Activated T-cell treated with anti-CD3 and anti-CD28 coated beads, Interleukin-2, amount 50 U/mL, for 72 hours (primary cell): ENCODE measurements at regions not wholly inside any gene's neighbourhood (a gene's known extent, or its start where the extent isn't known, plus 50 kb on each side); places are given as distances from the start of the nearest gene placed in this dataset.
"Not testable (repeated sequence)": the region's sequence is repeated elsewhere in the genome, so short reads cannot be mapped to it uniquely, and the experiment has no call there.

ENCODE experiments used
- ATAC-seq, 2 donors: fragments of 150-1000 bp; cut with Tn5 transposase; replicated peaks in 1 of 2; 2 replicates each; pipeline ENCODE4 v1.10.0; 2021; ENCODE audit warnings: moderate library complexity in 2 of 2, mild to moderate bottlenecking in 1 of 2
- DNase-seq, 2 donors: peaks; one replicate each; pipeline ENCODE4 v3.0.0; 2021 to 2022; ENCODE audit warnings: mixed read lengths in 1 of 2
- H3K27ac Mint-ChIP-seq: one replicate; pipeline ENCODE4 v1.8.0; 2022; ENCODE audit warnings: mild to moderate bottlenecking, moderate library complexity, mixed read lengths
- H3K27me3 Mint-ChIP-seq: one replicate; pipeline ENCODE4 v1.8.0; 2022; ENCODE audit warnings: low read depth, mixed read lengths
- H3K36me3 Mint-ChIP-seq, 2 donors: one replicate each; pipeline ENCODE4 v1.8.0; 2022; ENCODE audit warnings: mixed read lengths in 2 of 2, mild to moderate bottlenecking in 1 of 2; ENCODE audit not compliant: insufficient read depth in 2 of 2
- H3K4me1 Mint-ChIP-seq: one replicate; pipeline ENCODE4 v1.8.0; 2022; ENCODE audit warnings: low read depth, mixed read lengths
- H3K4me3 Mint-ChIP-seq, 2 donors: one replicate each; pipeline ENCODE4 v1.8.0; 2022; ENCODE audit warnings: mild to moderate bottlenecking in 2 of 2, mixed read lengths in 2 of 2, moderate library complexity in 2 of 2
- H3K9me3 Mint-ChIP-seq, 2 donors: one replicate each; pipeline ENCODE4 v1.8.0; 2022; ENCODE audit warnings: mixed read lengths in 2 of 2

- H3K9me3 Mint-ChIP-seq, H3K4me1 Mint-ChIP-seq, DNase-seq, H3K27me3 Mint-ChIP-seq, H3K36me3 Mint-ChIP-seq, H3K4me3 Mint-ChIP-seq, H3K27ac Mint-ChIP-seq: not testable (repeated sequence)
- peak; percentile 96 to 97 for ATAC-seq
Observed at GRCh38 chr1:146298575-146298897, 69.7 kb upstream of the NOTCH2NLA start.

- not testable (repeated sequence) for H3K27me3 Mint-ChIP-seq, H3K36me3 Mint-ChIP-seq, H3K9me3 Mint-ChIP-seq, H3K4me3 Mint-ChIP-seq, DNase-seq, H3K4me1 Mint-ChIP-seq, H3K27ac Mint-ChIP-seq
- ATAC-seq: peak; percentile 80 to 81
Observed at GRCh38 chr1:146297781-146298574, 69.2 kb upstream of the NOTCH2NLA start.

GRCh38 chr1:146292940-146293936 lies 64.4 kb upstream of the NOTCH2NLA start:
- DNase-seq, H3K36me3 Mint-ChIP-seq, H3K27ac Mint-ChIP-seq, H3K9me3 Mint-ChIP-seq, H3K4me3 Mint-ChIP-seq, H3K4me1 Mint-ChIP-seq, ATAC-seq, H3K27me3 Mint-ChIP-seq: not testable (repeated sequence)

- H3K36me3 Mint-ChIP-seq, H3K4me1 Mint-ChIP-seq, H3K4me3 Mint-ChIP-seq, H3K9me3 Mint-ChIP-seq, H3K27ac Mint-ChIP-seq, ATAC-seq, DNase-seq, H3K27me3 Mint-ChIP-seq: not testable (repeated sequence)
Observed at GRCh38 chr1:146292424-146292823, 63.6 kb upstream of the NOTCH2NLA start.

GRCh38 chr1:146287881-146288280 lies 59.1 kb upstream of the NOTCH2NLA start:
- H3K27ac Mint-ChIP-seq, H3K36me3 Mint-ChIP-seq, H3K4me1 Mint-ChIP-seq, H3K27me3 Mint-ChIP-seq, DNase-seq, ATAC-seq, H3K9me3 Mint-ChIP-seq, H3K4me3 Mint-ChIP-seq: not testable (repeated sequence)

- H3K4me1 Mint-ChIP-seq, H3K27ac Mint-ChIP-seq: not testable (repeated sequence)
- peak; percentile 57 to 67 for ATAC-seq
Observed at GRCh38 chr1:146284760-146285159, 55.9 kb upstream of the NOTCH2NLA start.

GRCh38 chr1:146283527-146283880 lies 54.7 kb upstream of the NOTCH2NLA start:
- not testable (repeated sequence) for H3K4me3 Mint-ChIP-seq
- ATAC-seq: peak; percentile 22 to 49

More at GRCh38 chr1:146284760-146285159, 55.9 kb upstream of the NOTCH2NLA start:
- DNase-seq, H3K9me3 Mint-ChIP-seq, H3K27me3 Mint-ChIP-seq, H3K4me3 Mint-ChIP-seq, H3K36me3 Mint-ChIP-seq: not testable (repeated sequence)

GRCh38 chr1:146282807-146283526 lies 54.1 kb upstream of the NOTCH2NLA start:
- not testable (repeated sequence) for H3K4me1 Mint-ChIP-seq, H3K27ac Mint-ChIP-seq

More at GRCh38 chr1:146283527-146283880, 54.7 kb upstream of the NOTCH2NLA start:
- not testable (repeated sequence) for H3K36me3 Mint-ChIP-seq, DNase-seq, H3K27me3 Mint-ChIP-seq, H3K4me1 Mint-ChIP-seq, H3K27ac Mint-ChIP-seq, H3K9me3 Mint-ChIP-seq

GRCh38 chr1:146281522-146281921 lies 52.7 kb upstream of the NOTCH2NLA start:
- ATAC-seq, H3K4me3 Mint-ChIP-seq, H3K36me3 Mint-ChIP-seq, DNase-seq, H3K27ac Mint-ChIP-seq, H3K4me1 Mint-ChIP-seq, H3K27me3 Mint-ChIP-seq, H3K9me3 Mint-ChIP-seq: not testable (repeated sequence)

More at GRCh38 chr1:146282807-146283526, 54.1 kb upstream of the NOTCH2NLA start:
- H3K9me3 Mint-ChIP-seq, H3K27me3 Mint-ChIP-seq, H3K36me3 Mint-ChIP-seq, DNase-seq, H3K4me3 Mint-ChIP-seq: not testable (repeated sequence)
- peak; percentile 85 to 93 for ATAC-seq

- H3K36me3 Mint-ChIP-seq, H3K27ac Mint-ChIP-seq, DNase-seq, H3K4me3 Mint-ChIP-seq, ATAC-seq, H3K27me3 Mint-ChIP-seq, H3K9me3 Mint-ChIP-seq, H3K4me1 Mint-ChIP-seq: not testable (repeated sequence)
Observed at GRCh38 chr1:146278758-146279157, 49.9 kb upstream of the NOTCH2NLA start.
